ENCODE measurements at regions not wholly inside any gene's neighbourhood (a gene's known extent, or its start where the extent isn't known, plus 50 kb on each side); places are given as distances from the start of the nearest gene placed in this dataset.

DNA sequence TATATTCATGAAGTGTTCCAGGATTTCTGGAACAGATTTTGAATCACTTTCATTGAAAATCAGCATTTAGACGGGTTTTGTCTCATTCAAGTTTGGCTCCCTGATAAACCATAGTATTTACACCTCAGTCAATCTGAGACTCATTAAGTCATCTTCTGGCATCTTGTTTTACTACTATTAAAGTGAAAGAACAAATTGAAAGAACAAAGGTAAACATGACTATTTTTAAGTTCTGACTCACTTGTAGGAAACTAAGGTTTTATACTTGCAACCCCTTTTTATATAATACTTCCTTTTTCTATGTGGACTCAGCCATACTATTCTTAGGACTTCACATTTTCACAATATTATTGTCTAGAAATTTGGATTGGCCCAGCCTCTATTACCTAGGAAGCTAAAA lies 854.4 kb downstream of the SQOR start:
- Mint-ChIP-seq H3K27me3 (ENCODE audit: low read depth) (no peaks in the 10 kb centered on the region), H3K27ac (no peak overlapping the region), H3K36me3 (ENCODE audit: insufficient read depth in 1 of 3, low read depth in 3 of 3) (peaks cover 0 to 9% (median 6%) of the 10 kb centered on the region in 3 experiments; a peak in 4 of 7 replicates), H3K9me3 (peaks cover 11% of the 10 kb centered on the region in 2 experiments; a peak in 4 of 5 replicates), H3K4me3 (no peak overlapping the region), H3K4me1 (no peaks in the 10 kb centered on the region)
- Histone ChIP-seq H3K14ac (ENCODE audit: insufficient read depth, low read length) (no peak overlapping the region), H2BK15ac (ENCODE audit: low read depth, low read length) (no peak overlapping the region), H3K4me2 (ENCODE audit: insufficient read depth, insufficient read length, low read length) (no peak overlapping the region), H3K23me2 (ENCODE audit: insufficient read length, low read depth, low read length, poor library complexity, severe bottlenecking) (no peaks in the 10 kb centered on the region), H3K9me3 (ENCODE audit: control insufficient read depth, low read depth, low read length) (no peaks in the 10 kb centered on the region), H3K9ac (ENCODE audit: extremely low read depth, insufficient read length, low read length) (no peak overlapping the region), H4K91ac (ENCODE audit: insufficient read length, low read depth, low read length) (no peak overlapping the region), H3K79me1 (ENCODE audit: insufficient read depth, low read depth, low read length, poor library complexity, severe bottlenecking) (no peaks in the 10 kb centered on the region), H2BK5ac (ENCODE audit: insufficient read length, low read length) (no peak overlapping the region), H2AK5ac (ENCODE audit: insufficient read length, low read length) (no peak overlapping the region), H4K20me1 (ENCODE audit: control insufficient read depth, insufficient read depth, insufficient read length) (no peaks in the 10 kb centered on the region), H3K56ac (ENCODE audit: insufficient read length, low read depth, low read length) (no peak overlapping the region), H3K18ac (ENCODE audit: insufficient read length, low read depth, low read length) (no peak overlapping the region), H3T11ph (ENCODE audit: low read length) (no peak overlapping the region), H4K8ac (replicated peaks; ENCODE audit: insufficient read length, low read depth, low read length) (no peak overlapping the region), H4K5ac (ENCODE audit: insufficient read length, low read depth, low read length) (no peak overlapping the region), H3K79me2 (ENCODE audit: insufficient read depth, low read length) (no peaks in the 10 kb centered on the region), H3K27me3 (ENCODE audit: insufficient read depth, low read length) (no peaks in the 10 kb centered on the region), H2BK20ac (ENCODE audit: low read depth, low read length, poor library complexity, severe bottlenecking) (no peak overlapping the region), H2BK12ac (ENCODE audit: insufficient read length, low read depth, low read length) (no peak overlapping the region), H3K27ac (ENCODE audit: insufficient read length, low read depth, low read length) (no peak overlapping the region), H3K4me1 (ENCODE audit: insufficient read depth, low read length) (no peaks in the 10 kb centered on the region), H3K4ac (ENCODE audit: low read depth, low read length) (no peak overlapping the region), H2AFZ (ENCODE audit: low read length) (no peak overlapping the region), H3K23ac (ENCODE audit: insufficient read length, low read depth, low read length) (no peak overlapping the region), H2BK120ac (ENCODE audit: low read depth, low read length, poor library complexity, severe bottlenecking) (no peak overlapping the region)
- no peak for DNase-seq
- WGBS (ENCODE audit: extremely low coverage, insufficient read length, low lambda C conversion rate): no CpG with 5 or more reads among the region's 1 CpG
- TF ChIP-seq, protein P1, sequence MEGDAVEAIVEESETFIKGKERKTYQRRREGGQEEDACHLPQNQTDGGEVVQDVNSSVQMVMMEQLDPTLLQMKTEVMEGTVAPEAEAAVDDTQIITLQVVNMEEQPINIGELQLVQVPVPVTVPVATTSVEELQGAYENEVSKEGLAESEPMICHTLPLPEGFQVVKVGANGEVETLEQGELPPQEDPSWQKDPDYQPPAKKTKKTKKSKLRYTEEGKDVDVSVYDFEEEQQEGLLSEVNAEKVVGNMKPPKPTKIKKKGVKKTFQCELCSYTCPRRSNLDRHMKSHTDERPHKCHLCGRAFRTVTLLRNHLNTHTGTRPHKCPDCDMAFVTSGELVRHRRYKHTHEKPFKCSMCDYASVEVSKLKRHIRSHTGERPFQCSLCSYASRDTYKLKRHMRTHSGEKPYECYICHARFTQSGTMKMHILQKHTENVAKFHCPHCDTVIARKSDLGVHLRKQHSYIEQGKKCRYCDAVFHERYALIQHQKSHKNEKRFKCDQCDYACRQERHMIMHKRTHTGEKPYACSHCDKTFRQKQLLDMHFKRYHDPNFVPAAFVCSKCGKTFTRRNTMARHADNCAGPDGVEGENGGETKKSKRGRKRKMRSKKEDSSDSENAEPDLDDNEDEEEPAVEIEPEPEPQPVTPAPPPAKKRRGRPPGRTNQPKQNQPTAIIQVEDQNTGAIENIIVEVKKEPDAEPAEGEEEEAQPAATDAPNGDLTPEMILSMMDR (conservative IDR thresholded peaks at IDR 0.05): no peak

Data from H9 (cell line).